ENCODE measurements at regions not wholly inside any gene's neighbourhood (a gene's known extent, or its start where the extent isn't known, plus 50 kb on each side); places are given as distances from the start of the nearest gene placed in this dataset.

DNA sequence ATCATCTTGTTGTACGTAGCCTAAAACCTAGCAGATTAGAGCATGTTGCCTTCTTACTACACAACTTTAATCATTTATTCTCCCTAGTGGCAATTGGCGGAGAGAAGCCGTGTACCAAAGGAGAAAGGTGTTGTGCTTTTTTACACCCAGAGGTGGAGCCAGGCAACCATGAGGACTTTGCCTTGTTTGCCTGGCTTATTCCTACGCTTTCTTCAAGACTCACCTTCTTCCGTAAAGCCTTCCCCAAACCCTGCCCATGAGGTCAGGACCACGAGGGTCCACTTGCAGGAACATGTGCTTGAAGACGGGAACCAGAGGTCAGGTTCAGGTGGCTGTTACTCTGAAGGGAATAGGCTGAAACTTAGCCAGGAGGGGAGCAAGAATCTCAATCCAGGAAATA, 290.5 kb downstream of the RAB28 start:
- TF ChIP-seq YY1 (IDR thresholded peaks at IDR 0.05; ENCODE audit: insufficient read depth, insufficient read length) (no peak), ZNF274 (IDR thresholded peaks at IDR 0.05; ENCODE audit: low read depth, low read length) (no peak), SUZ12 (IDR thresholded peaks at IDR 0.05; ENCODE audit: extremely low read depth, insufficient read depth, insufficient read length) (no peak)

GRCh38 chr4:13190093-13190721, 293.9 kb downstream of the RAB28 start:
- no peak for DNase-seq (ENCODE audit: low read depth, low spot score)
- H3K36me3 ChIP-seq (ENCODE audit: insufficient read depth, insufficient read length, low read length): no peaks in the 10 kb centered on the region
- H3K4me3 ChIP-seq (ENCODE audit: insufficient read length, low read depth): no peak overlapping the region
- no peaks in the 10 kb centered on the region for H3K27me3 ChIP-seq (ENCODE audit: insufficient read depth, insufficient read length)
- H3K4me1 ChIP-seq (ENCODE audit: insufficient read depth, insufficient read length): no peaks in the 10 kb centered on the region
- TF ChIP-seq ZNF274 (IDR thresholded peaks at IDR 0.05; ENCODE audit: low read depth, low read length): no peak
- no peak for TF ChIP-seq SUZ12 (IDR thresholded peaks at IDR 0.05; ENCODE audit: extremely low read depth, insufficient read depth, insufficient read length)
- TF ChIP-seq YY1 (IDR thresholded peaks at IDR 0.05; ENCODE audit: insufficient read depth, insufficient read length): no peak
- H3K9me3 ChIP-seq (ENCODE audit: insufficient read depth, low read length): no peaks in the 10 kb centered on the region
- no peak overlapping the region for H3K9ac ChIP-seq (ENCODE audit: insufficient read length, low read depth)

More for the DNA sequence above, 290.5 kb downstream of the RAB28 start:
- Histone ChIP-seq H3K27me3 (ENCODE audit: insufficient read depth, insufficient read length) (no peaks in the 10 kb centered on the region), H3K9me3 (ENCODE audit: insufficient read depth, low read length) (no peaks in the 10 kb centered on the region), H3K4me3 (ENCODE audit: insufficient read length, low read depth) (no peak overlapping the region), H3K36me3 (ENCODE audit: insufficient read depth, insufficient read length, low read length) (no peaks in the 10 kb centered on the region), H3K4me1 (ENCODE audit: insufficient read depth, insufficient read length) (no peaks in the 10 kb centered on the region), H3K9ac (ENCODE audit: insufficient read length, low read depth) (no peak overlapping the region)
- no peak for DNase-seq (ENCODE audit: low read depth, low spot score)

GRCh38 chr4:13184199-13184598, 299.9 kb downstream of the RAB28 start:
- Histone ChIP-seq H3K9me3 (ENCODE audit: insufficient read depth, low read length) (no peaks in the 10 kb centered on the region), H3K4me3 (ENCODE audit: insufficient read length, low read depth) (no peak overlapping the region), H3K27me3 (ENCODE audit: insufficient read depth, insufficient read length) (no peaks in the 10 kb centered on the region), H3K9ac (ENCODE audit: insufficient read length, low read depth) (no peak overlapping the region), H3K36me3 (ENCODE audit: insufficient read depth, insufficient read length, low read length) (no peaks in the 10 kb centered on the region), H3K4me1 (ENCODE audit: insufficient read depth, insufficient read length) (no peaks in the 10 kb centered on the region)
- TF ChIP-seq ZNF274 (IDR thresholded peaks at IDR 0.05; ENCODE audit: low read depth, low read length) (no peak), YY1 (IDR thresholded peaks at IDR 0.05; ENCODE audit: insufficient read depth, insufficient read length) (no peak), SUZ12 (IDR thresholded peaks at IDR 0.05; ENCODE audit: extremely low read depth, insufficient read depth, insufficient read length) (no peak)
- DNase-seq (ENCODE audit: low read depth, low spot score): no peak

GRCh38 chr4:13182133-13182532, 302.0 kb downstream of the RAB28 start:
- Histone ChIP-seq H3K9me3 (ENCODE audit: insufficient read depth, low read length) (no peaks in the 10 kb centered on the region), H3K4me1 (ENCODE audit: insufficient read depth, insufficient read length) (no peaks in the 10 kb centered on the region), H3K27me3 (ENCODE audit: insufficient read depth, insufficient read length) (no peaks in the 10 kb centered on the region), H3K9ac (ENCODE audit: insufficient read length, low read depth) (no peak overlapping the region), H3K36me3 (ENCODE audit: insufficient read depth, insufficient read length, low read length) (no peaks in the 10 kb centered on the region), H3K4me3 (ENCODE audit: insufficient read length, low read depth) (no peak overlapping the region)
- TF ChIP-seq ZNF274 (IDR thresholded peaks at IDR 0.05; ENCODE audit: low read depth, low read length) (no peak), SUZ12 (IDR thresholded peaks at IDR 0.05; ENCODE audit: extremely low read depth, insufficient read depth, insufficient read length) (no peak), YY1 (IDR thresholded peaks at IDR 0.05; ENCODE audit: insufficient read depth, insufficient read length) (no peak)
- DNase-seq (ENCODE audit: low read depth, low spot score): no peak

DNA sequence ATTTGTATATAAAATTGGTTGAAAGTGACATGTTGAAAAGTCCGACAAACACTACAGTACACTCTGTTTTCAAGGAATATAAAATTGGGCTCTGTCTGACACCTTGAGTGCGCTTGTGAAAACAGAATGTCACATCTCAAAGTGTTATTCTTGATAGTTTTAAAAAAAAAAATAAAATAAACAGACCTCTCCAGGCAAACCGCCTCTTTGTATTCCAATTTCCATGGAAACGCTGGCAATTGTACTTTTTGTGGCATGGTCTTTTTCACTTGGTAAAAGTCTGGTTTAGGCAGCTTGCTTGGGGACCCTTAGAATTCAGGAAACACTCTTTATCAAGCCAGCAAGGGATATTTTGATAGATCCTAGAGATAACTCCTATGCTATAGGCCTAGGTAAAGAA, 302.5 kb downstream of the RAB28 start:
- no peaks in the 10 kb centered on the region for H3K27me3 ChIP-seq (ENCODE audit: insufficient read depth, insufficient read length)
- no peaks in the 10 kb centered on the region for H3K9me3 ChIP-seq (ENCODE audit: insufficient read depth, low read length)
- TF ChIP-seq YY1 (IDR thresholded peaks at IDR 0.05; ENCODE audit: insufficient read depth, insufficient read length): no peak
- no peak for TF ChIP-seq SUZ12 (IDR thresholded peaks at IDR 0.05; ENCODE audit: extremely low read depth, insufficient read depth, insufficient read length)
- TF ChIP-seq ZNF274 (IDR thresholded peaks at IDR 0.05; ENCODE audit: low read depth, low read length): no peak
- H3K36me3 ChIP-seq (ENCODE audit: insufficient read depth, insufficient read length, low read length): no peaks in the 10 kb centered on the region
- no peak overlapping the region for H3K9ac ChIP-seq (ENCODE audit: insufficient read length, low read depth)
- no peak overlapping the region for H3K4me3 ChIP-seq (ENCODE audit: insufficient read length, low read depth)
- H3K4me1 ChIP-seq (ENCODE audit: insufficient read depth, insufficient read length): no peaks in the 10 kb centered on the region
- DNase-seq (ENCODE audit: low read depth, low spot score): no peak

DNA sequence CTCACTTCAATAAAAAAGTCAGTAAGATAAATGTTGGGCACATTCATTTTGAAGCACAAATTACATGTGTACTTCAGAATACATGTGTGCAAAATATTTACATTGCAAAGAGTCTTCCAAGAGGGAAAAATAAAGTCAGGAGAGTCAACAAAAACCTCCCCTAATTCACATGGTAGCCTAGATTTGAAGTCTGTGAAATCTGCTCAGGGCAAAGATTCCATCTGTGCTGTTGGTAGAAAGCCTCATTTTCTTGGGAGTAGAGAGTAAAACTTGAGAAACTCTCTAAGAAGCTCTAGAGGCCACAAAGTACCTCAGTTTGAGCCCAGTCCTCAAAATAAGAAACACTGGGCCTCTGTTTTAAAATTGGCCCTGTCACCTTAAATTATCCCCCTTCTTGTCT, 303.4 kb downstream of the RAB28 start:
- H3K4me3 ChIP-seq (ENCODE audit: insufficient read length, low read depth): no peak overlapping the region
- H3K4me1 ChIP-seq (ENCODE audit: insufficient read depth, insufficient read length): no peaks in the 10 kb centered on the region
- no peaks in the 10 kb centered on the region for H3K27me3 ChIP-seq (ENCODE audit: insufficient read depth, insufficient read length)
- H3K9ac ChIP-seq (ENCODE audit: insufficient read length, low read depth): no peak overlapping the region
- DNase-seq (ENCODE audit: low read depth, low spot score): no peak
- TF ChIP-seq ZNF274 (IDR thresholded peaks at IDR 0.05; ENCODE audit: low read depth, low read length) (no peak), YY1 (IDR thresholded peaks at IDR 0.05; ENCODE audit: insufficient read depth, insufficient read length) (no peak), SUZ12 (IDR thresholded peaks at IDR 0.05; ENCODE audit: extremely low read depth, insufficient read depth, insufficient read length) (no peak)
- H3K9me3 ChIP-seq (ENCODE audit: insufficient read depth, low read length): no peaks in the 10 kb centered on the region
- no peaks in the 10 kb centered on the region for H3K36me3 ChIP-seq (ENCODE audit: insufficient read depth, insufficient read length, low read length)

GRCh38 chr4:13178621-13179020, 305.5 kb downstream of the RAB28 start:
- H3K4me1 ChIP-seq (ENCODE audit: insufficient read depth, insufficient read length): no peaks in the 10 kb centered on the region
- DNase-seq (ENCODE audit: low read depth, low spot score): no peak
- TF ChIP-seq SUZ12 (IDR thresholded peaks at IDR 0.05; ENCODE audit: extremely low read depth, insufficient read depth, insufficient read length) (no peak), YY1 (IDR thresholded peaks at IDR 0.05; ENCODE audit: insufficient read depth, insufficient read length) (no peak), ZNF274 (IDR thresholded peaks at IDR 0.05; ENCODE audit: low read depth, low read length) (no peak)

More at GRCh38 chr4:13178621-13179020, 305.5 kb downstream of the RAB28 start:
- no peaks in the 10 kb centered on the region for H3K36me3 ChIP-seq (ENCODE audit: insufficient read depth, insufficient read length, low read length)
- H3K9ac ChIP-seq (ENCODE audit: insufficient read length, low read depth): no peak overlapping the region
- no peaks in the 10 kb centered on the region for H3K27me3 ChIP-seq (ENCODE audit: insufficient read depth, insufficient read length)
- H3K9me3 ChIP-seq (ENCODE audit: insufficient read depth, low read length): no peaks in the 10 kb centered on the region
- no peak overlapping the region for H3K4me3 ChIP-seq (ENCODE audit: insufficient read length, low read depth)

Measured in NT2/D1 (cell line).